ENCODE measurements at regions not wholly inside any gene's neighbourhood (a gene's known extent, or its start where the extent isn't known, plus 50 kb on each side); places are given as distances from the start of the nearest gene placed in this dataset.

DNA sequence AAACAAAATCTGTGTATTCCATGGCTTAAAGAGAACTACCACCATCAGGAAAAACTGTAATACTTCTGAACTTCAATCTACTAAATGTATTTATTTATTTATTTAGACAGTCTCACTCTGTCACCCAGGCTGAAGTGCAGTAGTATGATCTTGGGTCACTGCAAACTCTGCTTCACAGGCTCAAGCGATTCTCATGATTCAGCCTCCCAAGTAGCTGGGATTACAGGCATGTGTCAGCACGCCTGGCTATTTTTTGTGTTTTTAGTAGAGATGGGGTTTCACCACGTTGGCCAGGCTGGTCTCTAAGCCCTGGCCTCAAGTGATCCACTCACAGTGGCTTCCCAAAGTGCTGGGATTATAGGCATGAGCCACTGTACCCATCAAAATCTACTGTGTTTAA, 202.3 kb upstream of the POU1F1 start:
- TF ChIP-seq, protein P1, sequence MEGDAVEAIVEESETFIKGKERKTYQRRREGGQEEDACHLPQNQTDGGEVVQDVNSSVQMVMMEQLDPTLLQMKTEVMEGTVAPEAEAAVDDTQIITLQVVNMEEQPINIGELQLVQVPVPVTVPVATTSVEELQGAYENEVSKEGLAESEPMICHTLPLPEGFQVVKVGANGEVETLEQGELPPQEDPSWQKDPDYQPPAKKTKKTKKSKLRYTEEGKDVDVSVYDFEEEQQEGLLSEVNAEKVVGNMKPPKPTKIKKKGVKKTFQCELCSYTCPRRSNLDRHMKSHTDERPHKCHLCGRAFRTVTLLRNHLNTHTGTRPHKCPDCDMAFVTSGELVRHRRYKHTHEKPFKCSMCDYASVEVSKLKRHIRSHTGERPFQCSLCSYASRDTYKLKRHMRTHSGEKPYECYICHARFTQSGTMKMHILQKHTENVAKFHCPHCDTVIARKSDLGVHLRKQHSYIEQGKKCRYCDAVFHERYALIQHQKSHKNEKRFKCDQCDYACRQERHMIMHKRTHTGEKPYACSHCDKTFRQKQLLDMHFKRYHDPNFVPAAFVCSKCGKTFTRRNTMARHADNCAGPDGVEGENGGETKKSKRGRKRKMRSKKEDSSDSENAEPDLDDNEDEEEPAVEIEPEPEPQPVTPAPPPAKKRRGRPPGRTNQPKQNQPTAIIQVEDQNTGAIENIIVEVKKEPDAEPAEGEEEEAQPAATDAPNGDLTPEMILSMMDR (conservative IDR thresholded peaks at IDR 0.05; ENCODE audit: low read length): no peak
- TF ChIP-seq EZH2phosphoT487 (IDR thresholded peaks at IDR 0.05; ENCODE audit: borderline replicate concordance): no peak
